IMR-90 (cell line): ENCODE measurements at regions not wholly inside any gene's neighbourhood (a gene's known extent, or its start where the extent isn't known, plus 50 kb on each side); places are given as distances from the start of the nearest gene placed in this dataset.

ENCODE experiments used
- BHLHE40 ChIP-seq: fragments of 150-350 bp; IDR thresholded peaks from 2 replicates; pipeline ENCODE4 v1.6.1; 2016; ENCODE audit warnings: mild to moderate bottlenecking, low read depth, low read length
- CTCF ChIP-seq: conservative IDR thresholded peaks from 2 replicates; pipeline ENCODE4 v1.5.1; 2012; ENCODE audit warnings: mild to moderate bottlenecking, low read depth, low read length, improper control_type of control experiment
- POLR2A ChIP-seq: IDR thresholded peaks from 2 replicates; pipeline ENCODE4 v1.6.1; 2012; ENCODE audit warnings: mild to moderate bottlenecking, low read depth, low read length
- RFX5 ChIP-seq: IDR thresholded peaks from 2 replicates; pipeline ENCODE4 v1.8.0; 2012; ENCODE audit warnings: low read depth, mild to moderate bottlenecking, low read length, moderate library complexity
- SMC3 ChIP-seq: fragments of 150-350 bp; IDR thresholded peaks from 2 replicates; pipeline ENCODE4 v1.6.1; 2016; ENCODE audit warnings: low read depth, mild to moderate bottlenecking, antibody characterized with exemption, low read length, moderate library complexity

GRCh38 chr9:78674874-78675273, 377.9 kb downstream of the PSAT1 start:
- TF ChIP-seq CTCF = no peak
- no peak for TF ChIP-seq RFX5
- no peak for TF ChIP-seq POLR2A
- TF ChIP-seq BHLHE40 = no peak
- no peak for TF ChIP-seq SMC3
